Adrenal gland (tissue), 5 donors: ENCODE measurements at regions not wholly inside any gene's neighbourhood (a gene's known extent, or its start where the extent isn't known, plus 50 kb on each side); places are given as distances from the start of the nearest gene placed in this dataset.

Experiments
- POLR2A ChIP-seq, 2 donors: fragments of 450-650 bp; IDR thresholded peaks; one replicate each; pipeline ENCODE4 v1.6.1; 2017; ENCODE audit warnings: antibody characterized with exemption in 2 of 2, mild to moderate bottlenecking in 2 of 2, moderate library complexity in 1 of 2
- TF ChIP-seq, protein P1 (sequence below), 6 experiments: fragments of 450-650 bp in 4 of 6; fragments of 200-600 bp in 2 of 6; sonication (generic) in 1 of 6; IDR thresholded peaks; 1 replicate in 5 of 6; 2 replicates in 1 of 6; pipeline versions ENCODE4 v1.5.1 to v1.8.0; 2016 to 2021; ENCODE audit warnings: antibody characterized with exemption in 6 of 6, mild to moderate bottlenecking in 2 of 6, moderate library complexity in 1 of 6
- donor health status: DM: no; HTN: no; CAD: no.

- TF ChIP-seq, protein P1, sequence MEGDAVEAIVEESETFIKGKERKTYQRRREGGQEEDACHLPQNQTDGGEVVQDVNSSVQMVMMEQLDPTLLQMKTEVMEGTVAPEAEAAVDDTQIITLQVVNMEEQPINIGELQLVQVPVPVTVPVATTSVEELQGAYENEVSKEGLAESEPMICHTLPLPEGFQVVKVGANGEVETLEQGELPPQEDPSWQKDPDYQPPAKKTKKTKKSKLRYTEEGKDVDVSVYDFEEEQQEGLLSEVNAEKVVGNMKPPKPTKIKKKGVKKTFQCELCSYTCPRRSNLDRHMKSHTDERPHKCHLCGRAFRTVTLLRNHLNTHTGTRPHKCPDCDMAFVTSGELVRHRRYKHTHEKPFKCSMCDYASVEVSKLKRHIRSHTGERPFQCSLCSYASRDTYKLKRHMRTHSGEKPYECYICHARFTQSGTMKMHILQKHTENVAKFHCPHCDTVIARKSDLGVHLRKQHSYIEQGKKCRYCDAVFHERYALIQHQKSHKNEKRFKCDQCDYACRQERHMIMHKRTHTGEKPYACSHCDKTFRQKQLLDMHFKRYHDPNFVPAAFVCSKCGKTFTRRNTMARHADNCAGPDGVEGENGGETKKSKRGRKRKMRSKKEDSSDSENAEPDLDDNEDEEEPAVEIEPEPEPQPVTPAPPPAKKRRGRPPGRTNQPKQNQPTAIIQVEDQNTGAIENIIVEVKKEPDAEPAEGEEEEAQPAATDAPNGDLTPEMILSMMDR (IDR thresholded peaks at IDR 0.05) = no peak
- no peak for TF ChIP-seq POLR2A (IDR thresholded peaks at IDR 0.05)
Observed at GRCh38 chr2:102925003-102925402, 163.2 kb downstream of the TMEM182 start.
